H54 (cell line): ENCODE measurements at regions not wholly inside any gene's neighbourhood (a gene's known extent, or its start where the extent isn't known, plus 50 kb on each side); places are given as distances from the start of the nearest gene placed in this dataset.

Source experiments
- DNase-seq: peaks from one replicate; pipeline ENCODE4 v3.0.0; 2011; ENCODE audit warnings: low spot score, mixed read lengths; ENCODE audit not compliant: insufficient read length
- FAIRE-seq: peaks from 3 replicates; lab custom pipeline; 2011; peaks lifted over from hg19 to GRCh38; lab: Jason Lieb, UNC
- POLR2A ChIP-seq: IDR thresholded peaks from 2 replicates; pipeline ENCODE4 v1.6.1; 2011; ENCODE audit warnings: low read depth, mild to moderate bottlenecking, low read length

- TF ChIP-seq POLR2A: no peak
- FAIRE-seq: no peak
- DNase-seq: no peak
These were observed 319.5 kb upstream of the HSF2 start for GRCh38 chr6:122079916-122080315.

DNA sequence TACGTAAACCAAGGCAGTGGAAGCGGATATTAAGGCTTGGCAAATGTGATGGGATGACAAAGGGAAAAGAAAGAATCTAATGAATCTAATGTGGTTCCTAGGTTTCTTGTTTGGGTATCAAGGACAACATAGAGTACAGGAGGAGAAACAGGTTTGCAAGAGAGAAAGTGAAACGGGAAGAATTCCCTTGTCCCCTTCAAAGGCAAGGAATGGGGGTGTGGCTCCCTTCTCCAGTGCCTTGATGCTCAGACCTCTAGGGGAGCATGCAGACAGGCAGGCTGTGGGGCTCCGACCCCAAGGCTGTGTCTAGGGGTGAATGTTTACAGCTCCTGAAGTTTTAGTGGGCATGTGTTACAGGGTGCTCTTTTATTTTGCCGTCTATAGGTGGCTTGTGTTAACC, 317.5 kb upstream of the HSF2 start:
- FAIRE-seq: no peak
- peak; percentile 4 for DNase-seq
- TF ChIP-seq POLR2A: no peak

DNA sequence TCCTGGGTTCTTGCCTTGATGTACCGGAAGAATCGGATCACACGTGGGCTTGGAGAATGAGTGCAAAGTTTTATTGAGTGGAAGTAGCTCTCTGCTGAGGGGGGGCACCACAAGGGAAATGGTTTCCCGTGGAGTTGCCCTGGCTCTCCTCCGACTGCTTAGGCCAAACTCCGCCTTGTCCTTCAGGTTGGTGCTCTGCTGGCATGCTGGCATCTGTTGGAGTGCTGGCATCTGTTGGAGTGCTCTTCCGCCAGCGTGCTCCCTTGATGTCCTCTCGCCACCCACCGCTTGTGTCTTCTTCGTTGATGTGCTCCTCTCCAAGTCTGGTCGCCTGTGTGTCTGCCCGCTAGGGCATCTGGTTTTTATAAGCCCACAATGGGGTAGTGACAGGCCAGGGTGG, 317.1 kb upstream of the HSF2 start:
- no peak for FAIRE-seq
- TF ChIP-seq POLR2A: no peak

DNA sequence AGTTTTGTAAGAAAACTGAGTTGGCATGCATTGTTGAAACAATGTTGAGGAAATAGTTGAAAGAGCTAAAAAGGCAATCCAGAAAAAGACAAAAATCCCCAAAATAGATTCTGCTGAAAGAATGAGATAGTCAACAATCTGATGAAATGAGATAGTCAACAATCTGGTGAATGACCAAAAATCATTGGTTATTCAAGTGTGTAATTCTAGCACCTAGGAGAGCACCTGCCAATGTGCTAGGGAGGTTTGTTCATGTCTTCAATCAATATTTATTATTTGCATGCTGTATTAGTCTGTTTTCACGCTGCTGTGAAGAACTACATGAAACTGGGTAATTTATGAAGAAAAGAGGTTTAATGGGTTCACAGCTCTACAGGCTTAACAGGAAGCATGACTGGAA, 307.1 kb upstream of the HSF2 start:
- FAIRE-seq (no peak), DNase-seq (no peak)
- TF ChIP-seq POLR2A: no peak

More for the DNA sequence above, 317.1 kb upstream of the HSF2 start:
- no peak for DNase-seq

DNA sequence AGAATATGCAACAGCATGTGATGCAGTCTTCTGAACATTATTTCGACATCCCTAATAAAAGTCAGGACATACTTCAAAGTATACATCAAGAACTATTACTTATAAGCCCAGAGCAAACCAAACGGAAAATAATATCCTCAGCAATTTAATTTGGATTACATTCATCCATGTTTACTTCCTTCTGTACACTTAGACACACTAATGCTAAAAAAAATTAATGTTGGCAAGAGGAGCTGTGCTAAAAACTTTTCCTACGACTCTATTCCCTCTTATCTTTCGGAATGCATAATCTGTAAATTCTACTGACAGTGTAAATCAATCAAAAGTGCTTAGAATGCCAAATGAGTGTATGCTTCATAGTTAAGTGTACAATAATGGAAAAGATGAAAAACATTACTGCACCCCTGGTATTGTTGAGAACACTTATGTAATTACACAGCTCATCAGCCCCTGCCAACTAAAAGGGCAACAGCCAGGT, 301.2 kb upstream of the HSF2 start:
- no peak for TF ChIP-seq POLR2A
- DNase-seq (no peak), FAIRE-seq (no peak)

- no peak for TF ChIP-seq POLR2A
- no peak for FAIRE-seq
- no peak for DNase-seq
These were observed 297.4 kb upstream of the HSF2 start for GRCh38 chr6:122102026-122102425.

- DNase-seq: no peak
- no peak for TF ChIP-seq POLR2A
- FAIRE-seq: no peak
These were observed 292.1 kb upstream of the HSF2 start for GRCh38 chr6:122107256-122107852.

GRCh38 chr6:122109075-122109474, 290.4 kb upstream of the HSF2 start:
- FAIRE-seq (no peak), DNase-seq (no peak)
- TF ChIP-seq POLR2A: no peak

DNA sequence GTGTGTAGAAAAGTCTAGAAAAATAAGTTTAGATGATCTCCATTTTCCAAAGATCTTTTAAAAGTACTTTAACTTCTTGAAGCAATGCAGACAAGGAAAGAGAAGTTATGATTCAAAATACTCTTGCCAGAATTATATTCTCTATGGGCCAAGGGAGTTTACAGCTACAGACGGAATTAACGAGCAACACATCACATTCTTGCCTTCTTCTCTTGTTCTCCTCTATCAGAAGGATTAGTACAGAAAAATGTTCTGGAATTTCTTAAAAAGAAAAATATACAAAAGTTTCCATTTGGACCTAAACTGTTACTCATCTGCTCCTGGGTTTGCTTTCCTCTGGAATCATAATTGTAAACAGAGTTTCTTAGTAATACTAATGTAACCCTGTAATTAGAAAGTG, 284.7 kb upstream of the HSF2 start:
- DNase-seq: no peak
- FAIRE-seq: no peak
- TF ChIP-seq POLR2A: no peak

DNA sequence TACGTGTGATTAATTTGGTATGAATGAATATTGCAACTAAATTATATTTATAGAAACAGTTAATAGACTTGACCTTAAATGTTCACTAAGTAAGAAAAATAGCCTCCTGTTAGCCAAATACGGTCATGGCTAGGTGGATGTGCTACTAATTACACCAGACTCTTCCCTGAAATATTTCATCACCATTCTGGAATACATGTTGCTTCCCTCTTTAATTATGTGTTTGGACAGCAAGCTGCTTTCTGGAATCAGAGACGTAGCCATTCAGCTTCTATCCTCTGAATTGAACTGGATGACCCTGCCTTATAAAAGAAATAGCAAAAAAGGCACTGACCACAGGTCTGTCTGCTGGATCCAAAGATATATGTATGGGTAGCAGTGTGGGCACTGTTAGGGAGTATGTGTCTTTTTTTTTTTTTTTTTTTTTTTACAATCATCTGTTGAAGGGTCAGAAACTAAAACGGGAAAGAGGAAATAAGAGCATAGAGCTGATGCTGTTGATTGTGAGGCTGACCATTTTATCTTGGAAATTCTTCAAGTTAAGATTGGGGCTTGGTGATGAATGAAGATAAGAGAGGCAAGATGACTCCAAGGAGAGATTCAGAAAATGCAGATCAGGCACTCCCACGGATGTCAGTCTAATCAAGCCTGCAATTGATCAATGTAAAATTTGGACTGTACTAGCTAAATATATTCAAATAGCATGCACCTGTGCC, 283.2 kb upstream of the HSF2 start:
- TF ChIP-seq POLR2A: no peak
- DNase-seq (no peak), FAIRE-seq (no peak)

- no peak for TF ChIP-seq POLR2A
- no peak for FAIRE-seq
- no peak for DNase-seq
These were observed 282.4 kb upstream of the HSF2 start for GRCh38 chr6:122116835-122117627.

DNA sequence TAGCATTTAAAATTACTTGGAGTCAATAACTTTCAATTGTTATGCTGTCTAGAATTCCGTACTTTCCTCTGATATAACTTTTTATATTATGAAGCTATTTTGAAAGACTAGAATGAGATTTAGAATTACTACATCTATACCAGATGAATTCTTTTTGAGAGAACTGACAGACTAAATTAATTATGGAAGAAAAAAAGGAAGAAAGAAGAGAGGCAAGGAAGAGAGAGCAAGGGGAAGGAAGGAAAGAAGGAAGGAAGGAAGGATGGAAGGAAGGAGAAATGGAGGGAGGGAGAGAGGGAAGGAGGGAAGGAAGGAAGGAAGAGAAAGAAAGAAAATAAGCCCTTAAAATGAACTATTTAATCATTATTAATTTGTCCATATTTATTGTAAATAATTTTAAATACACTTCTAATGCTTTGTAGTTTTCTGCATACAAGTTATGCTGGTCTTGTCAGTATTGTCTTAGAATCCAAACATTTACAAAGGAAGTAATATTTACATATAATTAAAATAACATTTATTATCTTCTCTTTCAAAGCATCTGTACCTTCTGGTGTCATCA, 280.4 kb upstream of the HSF2 start:
- no peak for FAIRE-seq
- no peak for DNase-seq
- TF ChIP-seq POLR2A: no peak

GRCh38 chr6:122122202-122122601, 277.2 kb upstream of the HSF2 start:
- DNase-seq (no peak), FAIRE-seq (no peak)
- TF ChIP-seq POLR2A: no peak

DNA sequence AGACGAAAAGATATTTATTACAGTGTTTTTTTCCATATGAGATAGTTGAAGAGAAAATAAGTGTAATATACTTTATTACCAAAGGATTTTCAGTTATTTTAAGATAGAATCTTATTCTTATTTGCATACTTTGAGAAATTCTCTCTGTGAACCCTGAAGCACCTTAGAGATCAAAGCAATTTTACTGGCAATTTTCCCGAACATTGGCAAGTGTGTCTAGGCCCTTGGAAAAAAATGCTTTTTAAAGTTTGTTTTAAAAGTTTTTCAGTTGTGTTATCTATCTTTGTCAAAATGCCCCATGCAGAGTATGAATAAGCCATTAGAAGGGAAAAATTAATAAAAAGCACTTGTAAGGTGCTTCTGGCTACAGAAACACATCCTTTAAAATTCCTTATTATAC, 276.8 kb upstream of the HSF2 start:
- TF ChIP-seq POLR2A: no peak
- DNase-seq: no peak
- FAIRE-seq: no peak
